Mesothelial cell of epicardium (in vitro differentiated cells): ENCODE measurements at regions not wholly inside any gene's neighbourhood (a gene's known extent, or its start where the extent isn't known, plus 50 kb on each side); places are given as distances from the start of the nearest gene placed in this dataset.

ENCODE experiments used
- DNase-seq, 2 experiments: peaks; one replicate each; pipeline ENCODE4 v3.0.0; 2021; ENCODE audit warnings: low spot score in 2 of 2; ENCODE audit not compliant: unreplicated experiment in 2 of 2
- H3K27ac Mint-ChIP-seq: 2 replicates; pipeline ENCODE4 v1.8.0; 2021; ENCODE audit warnings: mixed read lengths
- H3K27me3 Mint-ChIP-seq: 2 replicates; pipeline ENCODE4 v1.8.0; 2021; ENCODE audit warnings: low read depth, mixed read lengths
- H3K36me3 Mint-ChIP-seq: 2 replicates; pipeline ENCODE4 v1.8.0; 2021; ENCODE audit warnings: mixed read lengths
- H3K4me1 Mint-ChIP-seq: 2 replicates; pipeline ENCODE4 v1.8.0; 2021; ENCODE audit warnings: mixed read lengths
- H3K4me3 Mint-ChIP-seq: 2 replicates; pipeline ENCODE4 v1.8.0; 2021; ENCODE audit warnings: mild to moderate bottlenecking, moderate library complexity, mixed read lengths
- H3K9me3 Mint-ChIP-seq: 2 replicates; pipeline ENCODE4 v1.8.0; 2021; ENCODE audit warnings: mixed read lengths
- CTCF ChIP-seq: fragments of 200-600 bp; sonication (generic); IDR thresholded peaks from one replicate; pipeline ENCODE4 v1.5.0; 2021; ENCODE audit warnings: antibody characterized with exemption; ENCODE audit not compliant: unreplicated experiment

- no peak overlapping the region for H3K27ac Mint-ChIP-seq
- DNase-seq: peak; percentile 53 to 78
- H3K9me3 Mint-ChIP-seq: no peaks in the 10 kb centered on the region
- peaks cover 15% of the 10 kb centered on the region for H3K4me1 Mint-ChIP-seq
- no peaks in the 10 kb centered on the region for H3K27me3 Mint-ChIP-seq
- TF ChIP-seq CTCF: peak; percentile 92
- peak overlapping the region; percentile 17 for H3K4me3 Mint-ChIP-seq
- H3K36me3 Mint-ChIP-seq: no peaks in the 10 kb centered on the region
Measured at GRCh38 chr6:112780498-112781096, 433.5 kb downstream of the RFPL4B start.

- H3K36me3 Mint-ChIP-seq: no peaks in the 10 kb centered on the region
- no peak for DNase-seq
- no peaks in the 10 kb centered on the region for H3K9me3 Mint-ChIP-seq
- H3K4me3 Mint-ChIP-seq: no peak overlapping the region
- TF ChIP-seq CTCF: no peak
- peaks cover 15% of the 10 kb centered on the region for H3K4me1 Mint-ChIP-seq
- no peak overlapping the region for H3K27ac Mint-ChIP-seq
- no peaks in the 10 kb centered on the region for H3K27me3 Mint-ChIP-seq
Measured at GRCh38 chr6:112781241-112781640, 434.1 kb downstream of the RFPL4B start.

GRCh38 chr6:112785408-112785807, 438.3 kb downstream of the RFPL4B start:
- no peak for DNase-seq
- Mint-ChIP-seq H3K9me3 (no peaks in the 10 kb centered on the region), H3K4me3 (no peak overlapping the region), H3K27me3 (no peaks in the 10 kb centered on the region), H3K27ac (no peak overlapping the region), H3K36me3 (no peaks in the 10 kb centered on the region), H3K4me1 (peaks cover 30% of the 10 kb centered on the region)
- TF ChIP-seq CTCF: no peak

GRCh38 chr6:112786801-112787200, 439.7 kb downstream of the RFPL4B start:
- no peak for DNase-seq
- Mint-ChIP-seq H3K27ac (peak overlapping the region; percentile 49), H3K36me3 (no peaks in the 10 kb centered on the region), H3K9me3 (peaks cover under 1% of the 10 kb centered on the region), H3K27me3 (no peaks in the 10 kb centered on the region), H3K4me1 (peaks cover 23% of the 10 kb centered on the region), H3K4me3 (no peak overlapping the region)
- TF ChIP-seq CTCF: no peak

- no peak for TF ChIP-seq CTCF
- Mint-ChIP-seq H3K4me1 (peaks cover 23% of the 10 kb centered on the region), H3K36me3 (no peaks in the 10 kb centered on the region), H3K27ac (peak overlapping the region; percentile 15), H3K27me3 (no peaks in the 10 kb centered on the region), H3K4me3 (no peak overlapping the region), H3K9me3 (peaks cover 4% of the 10 kb centered on the region)
- no peak for DNase-seq
Measured at GRCh38 chr6:112787371-112787770, 440.2 kb downstream of the RFPL4B start.

- Mint-ChIP-seq H3K36me3 (peaks cover 8% of the 10 kb centered on the region), H3K27ac (no peak overlapping the region), H3K4me1 (peaks cover 12% of the 10 kb centered on the region), H3K4me3 (no peak overlapping the region), H3K27me3 (no peaks in the 10 kb centered on the region), H3K9me3 (peaks cover 50% of the 10 kb centered on the region)
- DNase-seq: no peak
- no peak for TF ChIP-seq CTCF
Measured at GRCh38 chr6:112795316-112795715, 448.2 kb downstream of the RFPL4B start.
